ENCODE measurements at regions not wholly inside any gene's neighbourhood (a gene's known extent, or its start where the extent isn't known, plus 50 kb on each side); places are given as distances from the start of the nearest gene placed in this dataset.

- TF ChIP-seq, protein P1, sequence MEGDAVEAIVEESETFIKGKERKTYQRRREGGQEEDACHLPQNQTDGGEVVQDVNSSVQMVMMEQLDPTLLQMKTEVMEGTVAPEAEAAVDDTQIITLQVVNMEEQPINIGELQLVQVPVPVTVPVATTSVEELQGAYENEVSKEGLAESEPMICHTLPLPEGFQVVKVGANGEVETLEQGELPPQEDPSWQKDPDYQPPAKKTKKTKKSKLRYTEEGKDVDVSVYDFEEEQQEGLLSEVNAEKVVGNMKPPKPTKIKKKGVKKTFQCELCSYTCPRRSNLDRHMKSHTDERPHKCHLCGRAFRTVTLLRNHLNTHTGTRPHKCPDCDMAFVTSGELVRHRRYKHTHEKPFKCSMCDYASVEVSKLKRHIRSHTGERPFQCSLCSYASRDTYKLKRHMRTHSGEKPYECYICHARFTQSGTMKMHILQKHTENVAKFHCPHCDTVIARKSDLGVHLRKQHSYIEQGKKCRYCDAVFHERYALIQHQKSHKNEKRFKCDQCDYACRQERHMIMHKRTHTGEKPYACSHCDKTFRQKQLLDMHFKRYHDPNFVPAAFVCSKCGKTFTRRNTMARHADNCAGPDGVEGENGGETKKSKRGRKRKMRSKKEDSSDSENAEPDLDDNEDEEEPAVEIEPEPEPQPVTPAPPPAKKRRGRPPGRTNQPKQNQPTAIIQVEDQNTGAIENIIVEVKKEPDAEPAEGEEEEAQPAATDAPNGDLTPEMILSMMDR (IDR thresholded peaks at IDR 0.05) = no peak
- TF ChIP-seq POLR2AphosphoS5 (IDR thresholded peaks at IDR 0.05; ENCODE audit: insufficient read depth in 1 of 2, low read depth in 1 of 2) = no peak
- no peak for TF ChIP-seq POLR2A (IDR thresholded peaks at IDR 0.05)
Measured at GRCh38 chr7:145557805-145558204, 558.8 kb upstream of the CNTNAP2 start.
